B cell (primary cell): ENCODE measurements at regions not wholly inside any gene's neighbourhood (a gene's known extent, or its start where the extent isn't known, plus 50 kb on each side); places are given as distances from the start of the nearest gene placed in this dataset.

Experiments
- EZH2 ChIP-seq: IDR thresholded peaks from 2 replicates; pipeline ENCODE4 v1.6.1; 2012; ENCODE audit warnings: borderline replicate concordance, low read depth, mild to moderate bottlenecking, moderate library complexity, low read length; ENCODE audit not compliant: insufficient read depth, poor library complexity, severe bottlenecking
- TF ChIP-seq, protein P1 (sequence below): fragments of 200-600 bp; IDR thresholded peaks from one replicate; pipeline ENCODE4 v1.8.0; 2022; ENCODE audit warnings: antibody characterized with exemption, mild to moderate bottlenecking

DNA sequence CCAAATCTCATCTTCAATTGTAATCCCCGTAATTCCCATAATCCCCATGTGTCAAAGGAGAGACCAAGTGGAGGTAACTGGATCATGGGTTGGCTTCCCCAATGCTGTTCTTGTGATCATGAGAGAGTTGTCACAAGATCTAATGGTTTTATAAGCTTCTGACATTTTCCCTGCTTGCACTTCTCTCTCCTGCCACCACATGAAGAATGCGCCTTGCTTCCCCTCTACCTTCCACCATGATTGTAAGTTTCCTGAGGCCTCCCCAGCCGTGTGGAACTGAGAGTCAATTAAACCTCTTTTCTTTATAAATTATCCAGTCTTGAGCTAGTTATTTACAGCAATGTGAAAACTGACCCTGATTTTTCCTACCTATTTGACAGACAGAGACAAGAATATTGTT, 162.5 kb upstream of the SYT6 start:
- TF ChIP-seq, protein P1, sequence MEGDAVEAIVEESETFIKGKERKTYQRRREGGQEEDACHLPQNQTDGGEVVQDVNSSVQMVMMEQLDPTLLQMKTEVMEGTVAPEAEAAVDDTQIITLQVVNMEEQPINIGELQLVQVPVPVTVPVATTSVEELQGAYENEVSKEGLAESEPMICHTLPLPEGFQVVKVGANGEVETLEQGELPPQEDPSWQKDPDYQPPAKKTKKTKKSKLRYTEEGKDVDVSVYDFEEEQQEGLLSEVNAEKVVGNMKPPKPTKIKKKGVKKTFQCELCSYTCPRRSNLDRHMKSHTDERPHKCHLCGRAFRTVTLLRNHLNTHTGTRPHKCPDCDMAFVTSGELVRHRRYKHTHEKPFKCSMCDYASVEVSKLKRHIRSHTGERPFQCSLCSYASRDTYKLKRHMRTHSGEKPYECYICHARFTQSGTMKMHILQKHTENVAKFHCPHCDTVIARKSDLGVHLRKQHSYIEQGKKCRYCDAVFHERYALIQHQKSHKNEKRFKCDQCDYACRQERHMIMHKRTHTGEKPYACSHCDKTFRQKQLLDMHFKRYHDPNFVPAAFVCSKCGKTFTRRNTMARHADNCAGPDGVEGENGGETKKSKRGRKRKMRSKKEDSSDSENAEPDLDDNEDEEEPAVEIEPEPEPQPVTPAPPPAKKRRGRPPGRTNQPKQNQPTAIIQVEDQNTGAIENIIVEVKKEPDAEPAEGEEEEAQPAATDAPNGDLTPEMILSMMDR, result no peak
- no peak for TF ChIP-seq EZH2
